Midbrain (tissue), 1 donor: ENCODE measurements at regions not wholly inside any gene's neighbourhood (a gene's known extent, or its start where the extent isn't known, plus 50 kb on each side); places are given as distances from the start of the nearest gene placed in this dataset.

ENCODE experiments used
- DNase-seq: peaks from one replicate; lab custom pipeline; 2025; lab: John Stamatoyannopoulos, UW

- no peak for DNase-seq
These were observed 85.0 kb upstream of the SLC38A4 start for GRCh38 chr12:46910830-46911229.

- no peak for DNase-seq
These were observed 88.5 kb upstream of the SLC38A4 start for GRCh38 chr12:46914336-46914735.

GRCh38 chr12:46915082-46915481, 89.3 kb upstream of the SLC38A4 start:
- DNase-seq = no peak

GRCh38 chr12:46915836-46916235, 90.0 kb upstream of the SLC38A4 start:
- no peak for DNase-seq

GRCh38 chr12:46916796-46917419, 91.1 kb upstream of the SLC38A4 start:
- no peak for DNase-seq

- no peak for DNase-seq
These were observed 92.0 kb upstream of the SLC38A4 start for GRCh38 chr12:46917821-46918220.

- no peak for DNase-seq
These were observed 92.8 kb upstream of the SLC38A4 start for GRCh38 chr12:46918631-46919030.

- no peak for DNase-seq
These were observed 94.0 kb upstream of the SLC38A4 start for GRCh38 chr12:46919666-46920400.

- DNase-seq = no peak
These were observed 94.7 kb upstream of the SLC38A4 start for GRCh38 chr12:46920499-46920898.

- DNase-seq = no peak
These were observed 95.4 kb upstream of the SLC38A4 start for GRCh38 chr12:46921048-46921763.

GRCh38 chr12:46921764-46922133, 96.0 kb upstream of the SLC38A4 start:
- DNase-seq = no peak

- no peak for DNase-seq
These were observed 100.7 kb upstream of the SLC38A4 start for GRCh38 chr12:46926526-46926925.

GRCh38 chr12:46930101-46930500, 104.3 kb upstream of the SLC38A4 start:
- no peak for DNase-seq

- peak; percentile 27 for DNase-seq
These were observed 108.2 kb upstream of the SLC38A4 start for GRCh38 chr12:46933947-46934346.

- no peak for DNase-seq
These were observed 108.7 kb upstream of the SLC38A4 start for GRCh38 chr12:46934374-46935111.

- DNase-seq = no peak
These were observed 109.6 kb upstream of the SLC38A4 start for GRCh38 chr12:46935271-46935847.

- no peak for DNase-seq
These were observed 110.2 kb upstream of the SLC38A4 start for GRCh38 chr12:46936042-46936441.

GRCh38 chr12:46938071-46938678, 112.4 kb upstream of the SLC38A4 start:
- no peak for DNase-seq

GRCh38 chr12:46941981-46942380, 116.2 kb upstream of the SLC38A4 start:
- no peak for DNase-seq

GRCh38 chr12:46942579-46942978, 116.8 kb upstream of the SLC38A4 start:
- no peak for DNase-seq

- no peak for DNase-seq
These were observed 118.3 kb upstream of the SLC38A4 start for GRCh38 chr12:46944088-46944487.

- no peak for DNase-seq
These were observed 119.0 kb upstream of the SLC38A4 start for GRCh38 chr12:46944771-46945170.
